ENCODE measurements at regions not wholly inside any gene's neighbourhood (a gene's known extent, or its start where the extent isn't known, plus 50 kb on each side); places are given as distances from the start of the nearest gene placed in this dataset.

GRCh38 chr3:175913286-175913685, 1054.2 kb downstream of the NAALADL2 start:
- no peak for DNase-seq

GRCh38 chr3:175911937-175912336, 1052.8 kb downstream of the NAALADL2 start:
- DNase-seq, result no peak

- DNase-seq, result no peak
Measured at GRCh38 chr3:175902226-175902625, 1043.1 kb downstream of the NAALADL2 start.

GRCh38 chr3:175898194-175898593, 1039.1 kb downstream of the NAALADL2 start:
- no peak for DNase-seq

- no peak for DNase-seq
Measured at GRCh38 chr3:175896655-175897054, 1037.5 kb downstream of the NAALADL2 start.

- no peak for DNase-seq
Measured at GRCh38 chr3:175895731-175896130, 1036.6 kb downstream of the NAALADL2 start.

GRCh38 chr3:175893566-175893965, 1034.4 kb downstream of the NAALADL2 start:
- DNase-seq, result no peak

- no peak for DNase-seq
Measured at GRCh38 chr3:175890066-175890465, 1030.9 kb downstream of the NAALADL2 start.

GRCh38 chr3:175885231-175885766, 1026.2 kb downstream of the NAALADL2 start:
- no peak for DNase-seq

GRCh38 chr3:175879417-175879816, 1020.3 kb downstream of the NAALADL2 start:
- DNase-seq, result no peak

GRCh38 chr3:175869404-175869803, 1010.3 kb downstream of the NAALADL2 start:
- no peak for DNase-seq

- DNase-seq, result no peak
Measured at GRCh38 chr3:175868626-175869025, 1009.5 kb downstream of the NAALADL2 start.

GRCh38 chr3:175865724-175866123, 1006.6 kb downstream of the NAALADL2 start:
- no peak for DNase-seq

- DNase-seq, result no peak
Measured at GRCh38 chr3:175861916-175862315, 1002.8 kb downstream of the NAALADL2 start.
